ENCODE measurements at regions not wholly inside any gene's neighbourhood (a gene's known extent, or its start where the extent isn't known, plus 50 kb on each side); places are given as distances from the start of the nearest gene placed in this dataset.

- intact Hi-C loops (cut with DNase I) = no loop called here
- Histone ChIP-seq H3K36me3 (ENCODE audit: insufficient read depth in 1 of 2, low read depth in 1 of 2) (no peaks in the 10 kb centered on the region), H3K9me3 (no peaks in the 10 kb centered on the region), H3K27ac (no peak overlapping the region), H3K27me3 (ENCODE audit: insufficient read depth in 3 of 3, low read length in 2 of 3) (no peaks in the 10 kb centered on the region), H3K4me3 (no peak overlapping the region), H3K4me1 (no peaks in the 10 kb centered on the region)
- 72 to 77% (median 73%) methylated on average over 10 of the region's 10 CpGs for WGBS, 3 donors
- no peak for TF ChIP-seq CTCF (IDR thresholded peaks at IDR 0.05)
- ATAC-seq (no peak), DNase-seq (no peak)
Observed at GRCh38 chr2:173652767-173653431, 298.2 kb downstream of the CDCA7 start.

- ATAC-seq = no peak
- no peaks in the 10 kb centered on the region for H3K36me3 ChIP-seq (ENCODE audit: insufficient read depth in 1 of 2, low read depth in 1 of 2)
- H3K27ac ChIP-seq = no peak overlapping the region
- H3K4me3 ChIP-seq = no peak overlapping the region
- WGBS, 3 donors = 86 to 89% (median 88%) methylated on average over 6 of the region's 6 CpGs
- H3K4me1 ChIP-seq = no peaks in the 10 kb centered on the region
- H3K9me3 ChIP-seq = no peaks in the 10 kb centered on the region
- no peak for TF ChIP-seq CTCF (IDR thresholded peaks at IDR 0.05)
- DNase-seq = no peak
- intact Hi-C loops (cut with DNase I) = no loop called here
- H3K27me3 ChIP-seq (ENCODE audit: insufficient read depth in 3 of 3, low read length in 2 of 3) = no peaks in the 10 kb centered on the region
Observed at GRCh38 chr2:173653432-173653805, 298.7 kb downstream of the CDCA7 start.

DNA sequence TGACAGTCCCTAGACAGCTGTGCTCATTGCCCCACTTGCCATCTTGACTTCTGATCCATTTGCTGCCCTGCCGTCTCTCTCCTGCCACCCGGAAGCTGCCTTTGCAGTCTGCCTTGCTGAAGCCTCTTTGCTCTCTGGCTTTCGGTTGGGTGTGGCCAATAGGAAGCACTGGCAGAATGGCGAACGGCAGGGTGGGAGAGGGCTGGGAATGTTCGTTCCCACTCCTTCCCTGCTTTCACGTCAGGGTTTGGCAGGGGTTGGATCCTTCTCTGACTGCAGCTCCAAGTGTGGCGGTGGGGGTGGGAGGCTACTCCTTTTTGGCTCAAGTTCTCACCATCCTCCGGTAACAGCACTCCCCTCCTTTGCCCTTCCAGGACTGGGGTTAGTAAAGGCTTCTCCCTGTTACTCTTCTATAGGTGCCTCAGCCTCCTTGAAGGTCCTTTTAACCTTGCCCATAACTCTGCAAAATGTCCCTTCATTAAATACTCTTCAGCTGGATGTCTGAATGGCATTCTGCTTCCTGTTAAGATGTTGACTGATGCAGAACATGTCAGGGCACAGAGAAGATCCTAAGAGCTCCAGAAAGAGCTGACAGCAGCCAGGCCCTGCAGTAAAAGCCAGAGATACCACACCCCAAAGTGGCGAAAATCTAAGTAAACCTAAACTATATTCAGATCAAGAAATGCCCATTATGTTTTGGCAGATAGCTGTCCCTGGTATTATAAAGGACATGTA is 299.7 kb downstream of the CDCA7 start:
- no peak overlapping the region for H3K4me3 ChIP-seq
- no peak for TF ChIP-seq CTCF (IDR thresholded peaks at IDR 0.05)
- DNase-seq (no peak), ATAC-seq (no peak)
- intact Hi-C loops (cut with DNase I) = no loop called here
- no peaks in the 10 kb centered on the region for H3K9me3 ChIP-seq
- H3K36me3 ChIP-seq (ENCODE audit: insufficient read depth in 1 of 2, low read depth in 1 of 2) = no peaks in the 10 kb centered on the region
- WGBS, 3 donors = 53 to 63% (median 61%) methylated on average over 10 of the region's 10 CpGs
- no peaks in the 10 kb centered on the region for H3K4me1 ChIP-seq
- H3K27ac ChIP-seq = no peak overlapping the region
- no peaks in the 10 kb centered on the region for H3K27me3 ChIP-seq (ENCODE audit: insufficient read depth in 3 of 3, low read length in 2 of 3)

- intact Hi-C loops (cut with DNase I) = no loop called here
- 89 to 94% (median 93%) methylated on average over 5 of the region's 5 CpGs for WGBS, 3 donors
- Histone ChIP-seq H3K9me3 (no peaks in the 10 kb centered on the region), H3K4me3 (no peak overlapping the region), H3K36me3 (ENCODE audit: insufficient read depth in 1 of 2, low read depth in 1 of 2) (no peaks in the 10 kb centered on the region), H3K4me1 (no peaks in the 10 kb centered on the region), H3K27ac (no peak overlapping the region), H3K27me3 (ENCODE audit: insufficient read depth in 3 of 3, low read length in 2 of 3) (no peaks in the 10 kb centered on the region)
- ATAC-seq (no peak), DNase-seq (no peak)
- TF ChIP-seq CTCF (IDR thresholded peaks at IDR 0.05) = no peak
Observed at GRCh38 chr2:173654896-173655265, 300.2 kb downstream of the CDCA7 start.
